IMR-90 (cell line): ENCODE measurements at regions not wholly inside any gene's neighbourhood (a gene's known extent, or its start where the extent isn't known, plus 50 kb on each side); places are given as distances from the start of the nearest gene placed in this dataset.

ENCODE experiments used
- ATAC-seq: fragments of 200-7000 bp; cut with Tn5 transposase; 2 replicates; pipeline ENCODE4 v1.9.1; 2020; ENCODE audit warnings: low read depth, mild to moderate bottlenecking, moderate library complexity
- BruUV-seq: library from RNA; stranded (reverse); fragments of 400-500 nt; replicated peaks from 2 replicates; lab custom pipeline; 2021; lab: Mats Ljungman, UMichigan
- CTCF ChIA-PET: fragments of 300-600 bp; formaldehyde crosslinking; extraction: SDS; loops from one replicate; lab custom pipeline; 2021; ENCODE audit warnings: antibody characterized with exemption; lab: Yijun Ruan, JAX
- POLR2A ChIA-PET: fragments of 300-600 bp; sonication (Branson Sonifier 250); formaldehyde crosslinking; loops from one replicate; lab custom pipeline; 2022; ENCODE audit warnings: antibody characterized with exemption; ENCODE audit not compliant: unreplicated experiment; lab: Charles Lee
- DNase-seq: peaks from one replicate; pipeline ENCODE4 v3.0.0; 2013
- H2AFZ ChIP-seq: replicated peaks from 2 replicates; pipeline ENCODE3; 2013; ENCODE audit warnings: low read length, mild to moderate bottlenecking; ENCODE audit not compliant: poor library complexity
- H2AK5ac ChIP-seq: 2 replicates; pipeline ENCODE4 v1.6.1; 2013; ENCODE audit warnings: low read depth, low read length, inconsistent platforms
- H2AK9ac ChIP-seq: replicated peaks from 2 replicates; pipeline ENCODE3; 2013; ENCODE audit warnings: mild to moderate bottlenecking, low read depth, low read length, moderate library complexity; ENCODE audit not compliant: poor library complexity
- H2BK120ac ChIP-seq: 2 replicates; pipeline ENCODE4 v1.6.1; 2013; ENCODE audit warnings: low read depth, low read length, inconsistent platforms
- H2BK15ac ChIP-seq: 3 replicates; pipeline ENCODE4 v1.6.1; 2013; ENCODE audit warnings: low read depth, low read length, inconsistent platforms
- H2BK20ac ChIP-seq: 2 replicates; pipeline ENCODE4 v1.6.1; 2013; ENCODE audit warnings: low read depth, mild to moderate bottlenecking, inconsistent platforms, low read length, moderate library complexity
- H2BK5ac ChIP-seq: 2 replicates; pipeline ENCODE4 v1.6.1; 2013; ENCODE audit warnings: mild to moderate bottlenecking, low read depth, low read length, inconsistent platforms; ENCODE audit not compliant: poor library complexity, severe bottlenecking
- H3K14ac ChIP-seq: replicated peaks from 2 replicates; pipeline ENCODE4 v1.6.1; 2013; ENCODE audit warnings: low read depth, low read length, inconsistent platforms
- H3K18ac ChIP-seq: 2 replicates; pipeline ENCODE4 v1.6.1; 2013; ENCODE audit warnings: low read depth, low read length, control low read depth
- H3K23ac ChIP-seq: 2 replicates; pipeline ENCODE4 v1.6.1; 2013; ENCODE audit warnings: low read depth, low read length, inconsistent platforms
- H3K27ac ChIP-seq: 2 replicates; pipeline ENCODE4 v1.5.1; 2013; ENCODE audit warnings: mild to moderate bottlenecking, control low read depth, low read length; ENCODE audit not compliant: insufficient read depth
- H3K27me3 ChIP-seq: 2 replicates; pipeline ENCODE4 v1.6.1; 2013; ENCODE audit warnings: low read length; ENCODE audit not compliant: control insufficient read depth, insufficient read depth
- H3K36me3 ChIP-seq: 2 replicates; pipeline ENCODE4 v1.6.1; 2013; ENCODE audit warnings: low read length, mixed read lengths; ENCODE audit not compliant: control insufficient read depth, insufficient read depth
- H3K4ac ChIP-seq: 2 replicates; pipeline ENCODE4 v1.6.1; 2013; ENCODE audit warnings: low read depth, low read length, inconsistent platforms
- H3K4me1 ChIP-seq: 2 replicates; pipeline ENCODE4 v1.6.1; 2013; ENCODE audit warnings: low read length, mixed read lengths; ENCODE audit not compliant: control insufficient read depth, insufficient read depth
- H3K4me2 ChIP-seq: 2 replicates; pipeline ENCODE4 v1.6.1; 2013; ENCODE audit warnings: low read depth, mild to moderate bottlenecking, control low read depth, low read length, moderate library complexity
- H3K4me3 ChIP-seq: 2 replicates; pipeline ENCODE4 v1.5.1; 2013; ENCODE audit warnings: low read depth, mild to moderate bottlenecking, control low read depth, low read length, moderate library complexity; ENCODE audit not compliant: insufficient read depth
- H3K56ac ChIP-seq: 2 replicates; pipeline ENCODE4 v1.6.1; 2013; ENCODE audit warnings: low read length, inconsistent platforms; ENCODE audit not compliant: insufficient read depth; ENCODE audit errors: extremely low read depth
- H3K79me1 ChIP-seq, 2 experiments: 2 replicates each; pipeline ENCODE4 v1.6.1; 2013; ENCODE audit warnings: low read length in 2 of 2, inconsistent platforms in 1 of 2, low read depth in 1 of 2
- H3K9ac ChIP-seq: 2 replicates; pipeline ENCODE4 v1.6.1; 2013; ENCODE audit warnings: low read depth, low read length, control low read depth
- H3K9me1 ChIP-seq: 2 replicates; pipeline ENCODE4 v1.6.1; 2013; ENCODE audit warnings: low read length, inconsistent platforms; ENCODE audit not compliant: insufficient read depth
- H3K9me3 ChIP-seq: 2 replicates; pipeline ENCODE4 v1.6.1; 2013; ENCODE audit warnings: low read length; ENCODE audit not compliant: control insufficient read depth, insufficient read depth
- H4K20me1 ChIP-seq: 2 replicates; pipeline ENCODE4 v1.6.1; 2013; ENCODE audit warnings: low read length, inconsistent platforms; ENCODE audit not compliant: insufficient read depth
- H4K5ac ChIP-seq: 2 replicates; pipeline ENCODE4 v1.6.1; 2013; ENCODE audit warnings: mild to moderate bottlenecking, low read depth, low read length, control low read depth
- H4K8ac ChIP-seq, 2 experiments: 2 replicates each; pipeline ENCODE4 v1.6.1; 2013; ENCODE audit warnings: low read depth in 2 of 2, low read length in 2 of 2, control low read depth in 1 of 2, inconsistent platforms in 1 of 2
- H4K91ac ChIP-seq: 2 replicates; pipeline ENCODE4 v1.6.1; 2013; ENCODE audit warnings: low read depth, low read length, inconsistent platforms; ENCODE audit not compliant: insufficient read depth
- FOS ChIP-seq: fragments of 150-350 bp; IDR thresholded peaks from 2 replicates; pipeline ENCODE4 v1.6.1; 2016; ENCODE audit warnings: low read depth, low read length
- MAFK ChIP-seq: IDR thresholded peaks from 2 replicates; pipeline ENCODE4 v1.6.1; 2012; ENCODE audit warnings: low read depth, low read length, improper control_type of control experiment
- MAZ ChIP-seq: IDR thresholded peaks from 2 replicates; pipeline ENCODE4 v1.6.1; 2012; ENCODE audit warnings: low read depth, mild to moderate bottlenecking, low read length, improper control_type of control experiment, moderate library complexity, borderline replicate concordance
- NFE2L2 ChIP-seq: fragments of 150-350 bp; IDR thresholded peaks from 2 replicates; pipeline ENCODE4 v1.6.1; 2016; ENCODE audit warnings: low read depth, mild to moderate bottlenecking, low read length
- WGBS, 2 experiments: methylation state at CpG; one replicate each; pipeline versions ENCODE4 v1.1.5 to v1.1.7; 2013; ENCODE audit warnings: missing lambda C conversion rate in 2 of 2; ENCODE audit not compliant: insufficient read length in 1 of 2; ENCODE audit errors: extremely low coverage in 2 of 2; 5-methylcytosine and 5-hydroxymethylcytosine counted together
- dilution Hi-C: fragments of 300-500 bp; cut with HindIII; formaldehyde crosslinking; loops from one replicate; pipeline ENCODE4 v1.14.3; 2018; ENCODE audit warnings: low sequenced_read_pairs; ENCODE audit not compliant: unreplicated experiment
- in situ Hi-C: fragments of 300-500 bp; cut with MboI; formaldehyde crosslinking; loops from 3 replicates; pipeline ENCODE4 v1.14.3; 2019; ENCODE audit warnings: low sequenced_read_pairs, inconsistent platforms, mixed read lengths
- intact Hi-C: fragments of 100-400 bp; cut with micrococcal nuclease; formaldehyde crosslinking; loops from 2 replicates; pipeline ENCODE4 v1.10.0; 2022

DNA sequence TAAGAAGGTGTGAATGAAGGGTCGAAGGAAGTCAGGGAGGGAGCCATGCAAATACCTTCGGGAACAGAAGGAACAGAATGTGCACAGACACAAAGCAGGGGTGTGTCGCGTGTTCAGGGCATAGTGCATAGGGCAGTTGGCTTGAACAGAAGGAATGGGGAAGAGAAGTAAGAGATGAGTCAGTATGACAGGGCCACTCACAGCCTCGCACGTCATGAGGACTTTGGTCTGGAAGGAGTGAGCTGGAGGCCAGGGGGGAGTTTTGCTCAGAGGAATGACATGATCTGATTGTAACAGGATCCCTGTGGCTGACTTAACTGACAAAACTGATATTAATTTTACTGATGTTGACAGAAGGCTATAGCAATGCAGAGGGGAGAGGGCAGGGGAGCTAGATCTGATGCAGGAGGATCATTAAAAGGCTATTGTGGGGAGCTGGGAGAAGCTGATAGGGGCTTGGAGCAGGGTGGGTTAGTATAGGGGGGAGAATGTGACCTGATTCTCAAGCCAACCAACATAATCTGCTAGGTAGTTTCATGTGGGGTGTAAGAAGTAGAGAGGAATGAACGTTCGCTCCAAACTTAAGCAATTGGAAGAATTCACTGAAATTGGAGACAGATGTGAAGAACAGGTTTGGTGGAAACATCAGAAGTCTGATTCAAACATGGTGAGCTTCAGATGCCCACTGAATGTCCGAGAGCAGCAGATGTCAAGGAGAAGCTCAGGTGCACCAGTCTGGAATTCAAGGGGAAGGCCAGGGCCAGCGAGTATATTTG is 60.4 kb upstream of the COPS8 start:
- Histone ChIP-seq H3K4me2 (no peak overlapping the region), H3K56ac (no peak overlapping the region), H3K9me3 (peaks cover 5% of the 10 kb centered on the region; the same call in 1 of the 2 replicates), H4K5ac (no peak overlapping the region), H3K36me3 (no peaks in the 10 kb centered on the region), H3K27me3 (0 out of 2 replicates have a peak, but pooled peaks cover 2% of the 10 kb centered on the region), H4K91ac (peak overlapping the region; percentile 52; the same call in 1 of the 2 replicates), H3K23ac (no peak overlapping the region), H3K4ac (0 out of 2 replicates have a peak overlapping the region, but pooled peaks have one; percentile 20), H2AK5ac (0 out of 2 replicates have a peak overlapping the region, but pooled peaks have one; percentile 34), H2BK120ac (no peak overlapping the region), H3K9me1 (0 out of 2 replicates have a peak, but pooled peaks cover 2% of the 10 kb centered on the region), H3K18ac (peak overlapping the region; percentile 75; the same call in 1 of the 2 replicates), H4K8ac (peak overlapping the region in 1 of 2 experiments; percentile 31; a peak in 1 of 4 replicates), H4K20me1 (no peaks in the 10 kb centered on the region), H3K9ac (no peak overlapping the region), H3K27ac (no peak overlapping the region), H3K14ac (no peak overlapping the region; the same call in 1 of the 2 replicates), H2BK20ac (0 out of 2 replicates have a peak overlapping the region, but pooled peaks have one; percentile 3), H2BK5ac (no peak overlapping the region), H2BK15ac (peak overlapping the region; percentile 7; the same call in 1 of the 3 replicates), H3K4me3 (no peak overlapping the region), H3K4me1 (0 out of 2 replicates have a peak, but pooled peaks cover 2% of the 10 kb centered on the region), H2AFZ (peak overlapping the region; percentile 79), H2AK9ac (no peak overlapping the region), H3K79me1 (no peaks in the 10 kb centered on the region)
- CTCF ChIA-PET, result interaction anchor here (1.7 kb wide), 1 partner anchor 512 kb away, joined by 5 read pairs; no protein-coding TSS in a partner anchor
- WGBS, 2 experiments, result 57% methylated on average over 5 of the region's 10 CpGs; no CpG with 5 or more reads in 1 of the 2 experiments
- POLR2A ChIA-PET, result interaction anchor here (0.6 kb wide), 1 partner anchor 9 kb away, joined by 3 read pairs; no protein-coding TSS in a partner anchor
- peak; percentile 90 for DNase-seq
- in situ Hi-C loops (no loop called here), intact Hi-C loops (loop anchor here (5.0 kb wide), 1 partner anchor 458 kb away; the partner anchor contains the start of gene ACKR3), dilution Hi-C loops (no loop called here)
- no TSS peak for BruUV-seq
- peak; percentile 92 for ATAC-seq
- TF ChIP-seq MAZ (peak; percentile 37; the same call in 1 of the 2 replicates), MAFK (no peak), FOS (0 out of 2 replicates have a peak, but pooled peaks have one; percentile 8), NFE2L2 (peak; percentile 45; the same call in 1 of the 2 replicates)
